ENCODE measurements at regions not wholly inside any gene's neighbourhood (a gene's known extent, or its start where the extent isn't known, plus 50 kb on each side); places are given as distances from the start of the nearest gene placed in this dataset.
A peak's percentile ranks its signal among the peaks of the same experiment; 100 is the strongest.

DNA sequence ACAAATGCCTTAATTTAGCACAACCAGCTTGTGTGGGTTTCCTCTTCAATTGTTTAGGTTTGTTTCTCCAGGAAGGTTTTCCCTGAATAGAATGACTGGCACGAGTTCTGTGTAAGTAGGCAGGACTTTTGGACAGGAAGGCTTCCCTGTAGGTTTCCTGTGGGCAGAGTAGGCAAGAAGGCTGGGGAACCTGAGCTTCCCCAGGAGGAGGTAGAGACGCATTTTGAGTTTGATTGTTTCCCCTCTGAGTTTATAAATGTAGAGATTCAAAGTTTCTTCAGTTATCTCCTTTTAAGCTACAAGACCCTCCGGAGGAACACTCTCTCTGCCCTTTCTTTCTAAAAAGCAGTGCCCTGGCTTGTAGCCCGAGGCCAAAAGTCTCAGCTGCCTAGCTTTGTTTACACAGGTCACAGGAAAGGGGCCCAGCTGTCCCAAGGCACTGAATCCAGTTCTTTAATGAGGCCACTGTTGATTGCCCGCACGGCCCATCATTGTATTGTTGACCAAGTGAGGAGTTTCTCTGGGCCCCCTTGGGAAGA lies 66.6 kb upstream of the RDX start:
- no peak for DNase-seq (ENCODE audit: low read depth)
- no peak overlapping the region for H3K4me3 ChIP-seq (ENCODE audit: low read depth, low read length)
- TF ChIP-seq, protein P1, sequence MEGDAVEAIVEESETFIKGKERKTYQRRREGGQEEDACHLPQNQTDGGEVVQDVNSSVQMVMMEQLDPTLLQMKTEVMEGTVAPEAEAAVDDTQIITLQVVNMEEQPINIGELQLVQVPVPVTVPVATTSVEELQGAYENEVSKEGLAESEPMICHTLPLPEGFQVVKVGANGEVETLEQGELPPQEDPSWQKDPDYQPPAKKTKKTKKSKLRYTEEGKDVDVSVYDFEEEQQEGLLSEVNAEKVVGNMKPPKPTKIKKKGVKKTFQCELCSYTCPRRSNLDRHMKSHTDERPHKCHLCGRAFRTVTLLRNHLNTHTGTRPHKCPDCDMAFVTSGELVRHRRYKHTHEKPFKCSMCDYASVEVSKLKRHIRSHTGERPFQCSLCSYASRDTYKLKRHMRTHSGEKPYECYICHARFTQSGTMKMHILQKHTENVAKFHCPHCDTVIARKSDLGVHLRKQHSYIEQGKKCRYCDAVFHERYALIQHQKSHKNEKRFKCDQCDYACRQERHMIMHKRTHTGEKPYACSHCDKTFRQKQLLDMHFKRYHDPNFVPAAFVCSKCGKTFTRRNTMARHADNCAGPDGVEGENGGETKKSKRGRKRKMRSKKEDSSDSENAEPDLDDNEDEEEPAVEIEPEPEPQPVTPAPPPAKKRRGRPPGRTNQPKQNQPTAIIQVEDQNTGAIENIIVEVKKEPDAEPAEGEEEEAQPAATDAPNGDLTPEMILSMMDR (IDR thresholded peaks at IDR 0.05; ENCODE audit: low read depth, low read length), result no peak
- TF ChIP-seq, protein P2, sequence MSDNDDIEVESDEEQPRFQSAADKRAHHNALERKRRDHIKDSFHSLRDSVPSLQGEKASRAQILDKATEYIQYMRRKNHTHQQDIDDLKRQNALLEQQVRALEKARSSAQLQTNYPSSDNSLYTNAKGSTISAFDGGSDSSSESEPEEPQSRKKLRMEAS (IDR thresholded peaks at IDR 0.05; ENCODE audit: low read depth, low read length), result no peak
- TF ChIP-seq MYC (IDR thresholded peaks at IDR 0.05; ENCODE audit: low read depth, low read length) (no peak), POLR2A (IDR thresholded peaks at IDR 0.05; ENCODE audit: extremely low read depth, insufficient read length) (no peak)

DNA sequence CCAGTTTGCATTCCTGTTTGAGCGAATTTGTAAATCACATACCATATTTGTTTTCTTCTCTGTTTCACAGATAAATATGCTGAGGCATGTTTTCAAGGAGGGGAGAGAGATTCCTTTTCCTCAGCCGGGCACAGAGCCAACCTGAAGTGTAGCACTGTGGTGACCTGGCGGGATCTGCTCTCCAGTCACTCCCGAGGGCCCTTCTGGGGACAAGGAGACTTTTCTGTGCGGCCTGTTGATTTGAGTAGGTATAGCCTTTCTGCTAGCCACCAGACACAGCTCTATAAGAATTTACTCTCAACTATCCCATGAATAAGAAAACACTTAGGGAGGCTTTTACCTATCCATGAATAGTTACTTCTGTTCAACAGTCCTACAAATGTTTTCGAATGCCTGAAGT lies 63.5 kb upstream of the FDX1 start:
- no peak for DNase-seq (ENCODE audit: low read depth)
- TF ChIP-seq, protein P2 (IDR thresholded peaks at IDR 0.05; ENCODE audit: low read depth, low read length), result no peak
- TF ChIP-seq POLR2A (IDR thresholded peaks at IDR 0.05; ENCODE audit: extremely low read depth, insufficient read length), result no peak
- H3K4me3 ChIP-seq (ENCODE audit: low read depth, low read length), result no peak overlapping the region

DNA sequence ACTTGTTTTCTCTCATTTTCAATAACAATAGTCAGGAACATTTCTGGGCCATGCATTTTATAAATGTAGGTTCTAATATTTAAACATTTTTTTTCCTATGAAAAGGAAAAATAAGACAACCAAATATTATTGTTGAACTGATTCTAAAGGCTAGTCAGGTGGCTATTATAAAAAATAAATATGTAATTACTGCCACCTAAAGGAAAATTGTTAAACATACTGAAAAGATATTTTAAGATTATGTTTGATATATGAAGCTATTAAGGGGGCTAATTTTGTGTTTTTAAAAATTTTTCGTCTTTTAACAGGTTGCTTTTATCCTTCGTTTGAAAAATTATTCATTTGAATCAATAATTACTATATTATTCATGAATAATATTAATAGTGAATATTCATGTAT lies 62.2 kb upstream of the FDX1 start:
- TF ChIP-seq, protein P1 (IDR thresholded peaks at IDR 0.05; ENCODE audit: low read depth, low read length), result no peak
- no peak for DNase-seq (ENCODE audit: low read depth)
- H3K4me3 ChIP-seq (ENCODE audit: low read depth, low read length), result no peak overlapping the region

DNA sequence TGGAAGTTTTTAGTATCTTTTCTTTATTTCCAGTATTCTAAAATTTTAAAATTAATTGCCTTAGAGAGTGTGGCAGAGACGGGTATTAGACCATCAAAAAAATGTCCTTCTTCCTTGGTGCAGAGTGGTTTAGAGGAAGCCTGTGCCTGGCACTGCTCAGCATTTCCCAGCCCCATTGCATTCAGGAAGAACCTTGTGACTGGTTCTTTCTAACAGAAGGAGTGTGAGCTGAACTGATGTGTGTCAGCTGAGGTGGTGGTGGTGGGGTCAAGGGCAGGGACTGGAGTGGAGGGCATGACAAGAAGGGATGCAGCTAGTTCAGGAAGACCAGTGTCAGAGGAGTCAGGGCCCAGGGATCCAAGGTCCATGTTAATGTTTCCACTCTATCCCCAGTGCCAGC lies 58.7 kb upstream of the FDX1 start:
- TF ChIP-seq, protein P2 (IDR thresholded peaks at IDR 0.05; ENCODE audit: low read depth, low read length), result no peak
- TF ChIP-seq MYC (IDR thresholded peaks at IDR 0.05; ENCODE audit: low read depth, low read length) (no peak), POLR2A (IDR thresholded peaks at IDR 0.05; ENCODE audit: extremely low read depth, insufficient read length) (no peak)
- TF ChIP-seq, protein P1 (IDR thresholded peaks at IDR 0.05; ENCODE audit: low read depth, low read length), result no peak
- no peak overlapping the region for H3K4me3 ChIP-seq (ENCODE audit: low read depth, low read length)
- DNase-seq (ENCODE audit: low read depth), result no peak

DNA sequence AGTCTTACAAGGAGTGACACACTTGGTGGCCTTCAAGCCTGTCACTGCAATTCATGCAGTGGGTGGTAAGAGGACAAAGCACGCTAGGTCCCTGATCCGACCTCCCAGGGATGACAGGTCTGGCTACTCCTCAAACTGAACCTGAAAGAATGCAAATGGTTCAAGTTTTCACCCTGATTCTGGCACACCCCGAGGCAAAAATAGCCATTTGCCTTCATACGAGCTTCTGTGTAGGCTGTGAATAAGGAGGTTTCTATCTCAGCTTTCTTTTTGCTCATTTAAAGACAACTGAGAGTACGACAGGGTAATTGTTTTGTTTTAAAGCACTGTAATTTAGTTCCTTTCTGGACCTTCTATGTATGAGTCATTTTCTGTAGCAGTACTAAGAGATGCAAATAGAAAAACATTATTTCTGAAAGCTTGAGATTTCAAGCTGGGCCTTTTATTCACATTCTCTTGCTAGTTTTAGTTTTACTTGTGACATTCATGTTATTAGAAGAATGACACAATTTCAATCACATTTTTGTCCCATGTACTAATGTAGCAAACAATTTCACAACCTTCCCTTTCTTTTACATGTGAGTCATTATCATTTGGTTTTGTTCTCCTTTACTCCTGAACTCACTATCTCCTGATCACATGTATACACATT lies 56.6 kb upstream of the FDX1 start:
- H3K4me3 ChIP-seq (ENCODE audit: low read depth, low read length), result no peak overlapping the region
- TF ChIP-seq, protein P1 (IDR thresholded peaks at IDR 0.05; ENCODE audit: low read depth, low read length), result no peak
- TF ChIP-seq, protein P2 (IDR thresholded peaks at IDR 0.05; ENCODE audit: low read depth, low read length), result no peak
- TF ChIP-seq MYC (IDR thresholded peaks at IDR 0.05; ENCODE audit: low read depth, low read length), result no peak
- TF ChIP-seq POLR2A (IDR thresholded peaks at IDR 0.05; ENCODE audit: extremely low read depth, insufficient read length), result no peak
- peak; percentile 27 for DNase-seq (ENCODE audit: low read depth)

DNA sequence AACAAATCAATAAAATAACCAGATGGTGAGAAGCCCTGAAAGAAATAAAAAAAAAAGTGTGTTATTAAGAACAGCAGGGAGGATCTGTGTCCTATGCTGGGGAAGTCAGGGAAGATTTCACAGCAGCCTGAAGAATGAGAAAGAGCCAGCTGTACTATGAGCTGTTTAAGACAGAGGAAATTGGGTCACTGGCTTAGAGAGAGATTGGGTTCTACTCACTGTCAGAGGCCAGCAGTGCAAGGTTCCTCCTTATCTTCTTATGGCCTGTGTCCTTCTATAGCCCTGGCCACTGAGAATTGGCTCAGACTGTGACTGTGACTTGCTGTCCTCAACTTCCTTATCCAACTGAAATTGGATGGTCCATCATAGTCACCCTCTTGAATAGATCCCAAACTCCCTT lies 54.8 kb upstream of the FDX1 start:
- H3K4me3 ChIP-seq (ENCODE audit: low read depth, low read length), result no peak overlapping the region
- DNase-seq (ENCODE audit: low read depth), result no peak
- TF ChIP-seq MYC (IDR thresholded peaks at IDR 0.05; ENCODE audit: low read depth, low read length) (no peak), POLR2A (IDR thresholded peaks at IDR 0.05; ENCODE audit: extremely low read depth, insufficient read length) (no peak)
- TF ChIP-seq, protein P1 (IDR thresholded peaks at IDR 0.05; ENCODE audit: low read depth, low read length), result no peak
- TF ChIP-seq, protein P2 (IDR thresholded peaks at IDR 0.05; ENCODE audit: low read depth, low read length), result no peak

Measured in NB4 (cell line).